GM18519 (cell line): ENCODE measurements at regions not wholly inside any gene's neighbourhood (a gene's known extent, or its start where the extent isn't known, plus 50 kb on each side); places are given as distances from the start of the nearest gene placed in this dataset.

Source experiments
- ATAC-seq: cut with Tn5 transposase; IDR thresholded peaks from one replicate; pipeline ENCODE4 v1.9.1; 2021; ENCODE audit warnings: mild to moderate bottlenecking, moderate library complexity; ENCODE audit not compliant: unreplicated experiment, low FRiP score

DNA sequence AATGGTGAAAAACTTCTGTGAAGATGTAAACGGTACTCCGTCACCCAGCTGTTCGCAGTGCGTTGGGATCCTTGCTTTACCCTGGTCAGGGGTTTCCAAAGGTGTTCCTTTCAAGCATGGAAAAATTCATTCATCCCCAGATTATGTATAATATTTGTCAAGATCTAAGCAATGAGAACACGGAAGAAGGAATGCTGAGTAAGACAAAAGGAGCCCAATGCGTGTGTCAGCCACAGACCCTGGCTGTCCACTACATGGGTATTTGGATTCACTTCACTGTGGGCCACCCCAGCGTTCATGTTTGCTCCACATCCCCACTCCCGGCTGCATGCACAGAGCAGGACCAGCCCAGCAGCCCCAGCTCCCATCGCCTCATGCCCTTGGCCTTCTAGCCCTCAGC, 241.3 kb upstream of the CELF2 start:
- no peak for ATAC-seq

DNA sequence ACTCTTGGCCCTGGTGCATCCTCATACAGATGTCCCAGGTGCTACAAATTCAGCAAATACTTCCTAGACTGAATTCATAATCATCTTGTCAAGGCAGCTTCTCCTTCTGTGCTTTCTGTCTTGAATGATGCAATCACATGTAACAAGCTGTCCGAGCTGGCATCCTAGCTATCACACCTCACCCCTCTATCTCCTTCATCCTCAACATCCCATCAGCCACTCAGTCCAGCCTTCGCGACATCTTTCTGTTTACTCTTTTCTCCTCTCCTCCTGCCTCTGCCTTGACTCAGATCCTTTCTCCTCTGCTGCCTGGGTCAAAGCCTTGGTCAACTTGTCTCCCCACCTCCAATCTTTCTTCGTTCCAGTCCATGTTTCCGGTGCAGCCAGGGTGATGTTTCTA, 240.4 kb upstream of the CELF2 start:
- ATAC-seq, result no peak

DNA sequence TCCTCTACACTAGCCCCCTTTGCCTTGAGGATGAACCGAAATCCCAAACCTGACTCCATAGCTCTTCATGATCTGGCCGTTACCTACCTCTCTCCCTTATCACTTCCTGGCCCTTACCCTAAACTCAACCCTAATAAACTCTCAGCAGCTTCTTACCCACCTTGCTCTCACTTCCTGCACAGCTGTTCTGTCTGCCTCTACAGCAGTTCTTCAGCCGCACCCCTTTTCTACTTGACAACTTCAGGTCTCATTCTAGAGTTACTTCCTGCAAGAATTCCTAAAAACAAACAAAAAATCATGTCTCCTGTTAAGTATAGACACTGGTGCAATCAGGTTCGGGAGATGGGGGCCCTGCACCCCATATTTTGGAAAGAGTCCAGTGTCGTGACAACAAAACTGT, 239.9 kb upstream of the CELF2 start:
- no peak for ATAC-seq

DNA sequence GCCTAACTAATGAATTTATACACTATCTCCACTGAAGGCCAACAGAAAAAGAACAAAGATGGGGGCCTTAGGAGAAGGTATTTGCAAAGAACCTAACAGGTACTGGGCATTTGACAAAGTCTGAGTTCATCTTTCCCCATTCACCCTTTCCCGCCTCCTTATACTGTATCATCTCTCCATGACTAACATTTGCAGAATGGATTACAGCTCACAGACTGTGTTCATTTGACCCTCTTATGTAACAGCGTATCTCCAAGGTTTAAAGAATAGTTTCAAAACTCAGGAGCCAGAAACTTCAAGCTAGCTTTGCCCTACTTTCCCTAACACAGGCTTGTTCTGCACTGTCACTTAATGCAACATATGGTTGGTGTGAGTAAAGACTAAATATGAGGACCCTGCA, 238.7 kb upstream of the CELF2 start:
- ATAC-seq, result no peak

DNA sequence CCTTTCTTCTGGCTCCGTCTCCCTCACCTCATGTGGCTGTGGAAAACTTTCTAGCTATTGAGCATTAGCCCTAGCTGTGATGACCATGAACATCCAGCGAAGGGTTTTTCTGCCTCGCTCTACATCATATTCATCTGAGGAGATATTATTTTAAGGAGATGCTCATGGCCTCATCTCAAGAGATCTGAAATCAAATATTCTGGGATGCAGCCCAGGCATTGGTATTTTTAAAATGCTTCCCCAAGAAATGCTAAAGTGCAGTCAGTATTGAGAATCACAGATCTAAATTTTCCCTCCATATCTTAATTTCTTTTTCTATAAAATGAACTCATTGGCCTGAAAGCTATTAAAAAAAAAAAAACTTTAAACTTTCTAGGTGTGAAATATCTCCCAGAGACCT, 238.2 kb upstream of the CELF2 start:
- ATAC-seq, result no peak

DNA sequence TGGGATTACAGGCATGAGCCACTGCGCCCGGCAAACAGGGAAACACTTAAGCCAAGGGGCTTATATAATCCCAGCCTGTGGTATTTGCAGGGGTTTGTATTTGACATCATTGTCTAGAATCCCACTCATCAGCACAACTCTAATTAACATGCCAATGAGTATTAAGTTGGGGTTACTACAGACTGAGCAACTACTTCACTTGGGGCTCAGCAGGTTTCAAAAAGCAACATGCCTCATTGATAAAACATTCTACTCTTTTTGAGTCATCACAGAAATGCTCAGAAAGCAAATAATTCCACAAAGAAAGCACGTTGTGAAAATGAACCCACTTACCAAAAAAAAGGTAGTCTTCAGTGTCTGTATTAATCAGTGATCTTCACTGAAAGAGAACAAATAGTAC, 236.9 kb upstream of the CELF2 start:
- no peak for ATAC-seq

DNA sequence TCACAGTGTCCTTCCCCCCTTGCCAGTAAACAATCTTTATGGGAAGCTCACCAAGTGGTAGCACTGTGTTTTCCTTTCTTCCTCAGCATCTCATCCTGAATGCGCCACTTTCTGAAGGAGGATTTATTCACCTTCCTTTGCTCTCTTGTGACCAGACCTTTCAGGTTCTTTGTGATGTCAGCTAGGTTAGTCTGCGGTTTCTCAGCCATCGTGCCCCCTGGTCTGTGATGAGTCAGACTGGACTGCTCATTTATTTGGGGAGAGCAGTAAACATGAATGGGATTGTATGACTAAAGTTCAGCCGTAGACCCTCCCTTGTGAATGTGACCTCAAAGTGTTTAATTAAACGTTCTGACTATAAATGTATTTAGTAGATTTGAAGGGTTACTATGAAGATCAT, 235.1 kb upstream of the CELF2 start:
- no peak for ATAC-seq

DNA sequence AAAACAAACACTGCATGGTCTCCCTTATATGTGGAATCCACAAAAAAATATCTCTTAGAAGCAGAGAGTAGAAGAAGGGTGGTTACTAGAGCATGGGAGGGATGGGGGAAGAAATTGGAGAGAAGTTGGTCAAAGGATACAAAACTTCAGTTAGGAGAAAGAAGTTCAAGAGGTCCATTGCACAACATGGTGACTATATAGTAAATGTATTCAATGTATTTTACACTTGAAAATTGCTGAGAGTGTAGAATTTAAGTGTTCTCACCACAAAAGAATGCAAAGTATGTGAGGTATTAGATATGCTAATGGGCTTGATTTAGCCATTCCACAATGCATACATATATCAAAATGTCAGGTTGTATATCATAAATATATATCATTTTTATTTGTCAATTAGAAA, 232.0 kb upstream of the CELF2 start:
- ATAC-seq, result no peak

DNA sequence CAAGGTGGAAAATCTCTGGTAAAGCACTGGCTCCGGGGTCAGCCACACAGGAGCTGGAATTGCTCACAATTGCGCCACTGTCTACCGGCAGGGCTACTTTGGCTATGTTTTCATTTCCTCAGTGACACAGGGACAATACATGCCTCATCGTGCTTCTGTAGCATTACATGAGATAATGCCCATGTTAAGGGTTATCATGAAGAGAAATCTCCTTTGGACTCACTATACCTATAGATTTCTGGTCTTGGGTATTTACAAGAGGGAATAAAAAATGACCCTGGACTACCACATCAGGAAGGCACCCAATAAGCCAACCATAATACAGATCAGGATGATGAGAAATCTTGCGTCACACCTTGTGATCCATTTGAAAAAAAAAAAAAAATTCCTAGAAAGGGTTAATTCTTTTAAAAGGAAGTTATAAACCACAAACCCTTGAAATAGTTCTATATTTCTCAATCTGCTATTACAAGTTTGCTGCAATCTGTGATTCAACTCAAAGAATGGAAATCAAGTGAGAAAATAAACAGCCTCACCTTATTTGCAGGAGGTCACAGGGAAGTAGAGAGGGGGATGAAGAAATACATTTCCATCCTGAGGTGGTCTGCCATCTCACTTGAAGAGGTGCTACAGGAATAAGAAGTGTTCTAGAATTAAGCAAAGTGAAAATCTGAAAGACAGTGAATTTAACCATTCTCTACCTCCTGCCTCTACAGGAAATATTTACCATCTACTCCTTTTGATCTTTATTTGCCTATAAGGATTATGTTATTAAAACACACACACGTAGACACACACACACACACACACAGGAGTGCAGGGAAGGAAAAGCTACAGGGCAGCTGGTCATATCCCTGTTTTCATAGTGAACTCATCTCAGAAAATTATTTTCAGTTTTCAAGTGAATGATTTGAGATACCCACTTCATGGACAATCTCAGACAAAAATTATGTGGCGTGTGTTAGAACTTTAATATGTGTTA, 231.3 kb upstream of the CELF2 start:
- ATAC-seq, result no peak

DNA sequence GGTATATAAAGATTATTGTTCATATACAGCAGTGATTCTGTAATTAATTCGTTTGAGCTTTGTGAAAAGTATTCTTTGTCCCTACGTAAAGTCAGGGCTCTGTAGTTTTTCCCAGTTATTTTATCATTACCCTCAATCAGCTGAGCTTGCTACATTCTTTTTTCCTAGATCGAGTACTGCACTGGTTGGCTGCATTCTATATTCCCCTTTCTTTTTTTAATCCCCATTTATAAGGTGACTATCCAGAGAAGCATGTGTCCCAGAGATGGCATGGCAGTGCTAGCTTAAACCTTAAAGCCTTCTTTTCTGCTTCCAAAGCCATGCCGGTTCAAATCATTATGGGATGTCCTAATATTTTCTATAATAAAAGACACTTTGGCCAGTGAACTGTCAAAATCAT, 230.1 kb upstream of the CELF2 start:
- no peak for ATAC-seq

DNA sequence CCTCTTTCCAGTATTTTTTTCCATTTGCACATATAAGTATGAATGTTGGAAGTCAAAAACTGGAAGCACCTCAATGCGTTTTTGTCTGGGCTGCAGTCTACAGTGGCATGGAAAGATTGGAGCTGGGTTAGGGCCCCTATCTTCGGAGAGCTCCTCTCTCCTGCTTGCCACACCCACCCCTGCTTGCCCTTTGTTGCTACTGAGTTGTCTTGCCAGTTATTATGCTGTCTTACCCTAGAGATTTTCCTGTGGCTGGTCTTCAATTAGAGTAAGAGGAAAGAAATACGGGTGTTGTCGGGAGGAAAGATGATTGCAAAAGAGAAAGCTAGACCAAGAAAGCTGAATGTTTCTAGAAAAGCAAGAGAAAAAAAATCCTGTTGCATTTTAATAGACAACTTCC, 228.9 kb upstream of the CELF2 start:
- ATAC-seq, result no peak

DNA sequence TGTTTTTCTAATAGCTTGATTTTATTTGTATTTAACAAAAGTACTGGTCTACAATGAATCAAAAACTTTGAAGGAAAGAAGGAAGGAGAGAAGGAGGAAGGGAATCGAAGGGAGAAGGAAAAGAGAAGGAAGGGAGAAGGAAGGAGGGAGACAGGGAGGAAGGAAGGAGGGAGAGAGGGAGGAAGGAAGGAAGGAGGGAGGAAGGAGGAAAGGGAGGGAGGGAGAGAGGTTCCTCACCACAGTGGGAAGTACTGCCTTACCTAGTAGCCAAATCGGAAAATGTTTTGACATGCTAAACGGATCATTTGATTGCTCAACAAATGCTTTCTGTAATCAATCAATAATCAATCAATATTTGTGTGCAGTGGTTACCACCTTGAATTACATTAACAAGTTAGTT, 225.8 kb upstream of the CELF2 start:
- no peak for ATAC-seq

DNA sequence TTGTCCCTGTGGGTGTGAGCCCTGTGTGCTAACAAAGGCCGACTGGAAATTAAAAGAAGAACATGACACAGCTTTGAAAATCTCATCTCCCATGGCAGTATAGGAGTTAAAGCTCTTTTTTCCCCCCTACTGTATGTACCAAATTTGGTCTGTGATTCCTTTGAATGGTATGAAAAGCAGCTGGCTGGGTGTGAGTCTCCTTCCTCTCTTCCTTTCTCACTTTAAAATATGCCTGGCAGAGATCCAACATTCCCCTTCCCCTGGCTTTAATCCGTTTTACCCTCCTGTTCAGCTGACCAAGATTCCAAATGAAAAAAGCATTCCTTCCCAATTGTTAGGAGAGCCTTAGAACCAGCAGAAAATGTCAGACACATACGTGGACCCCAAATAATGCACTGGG, 225.0 kb upstream of the CELF2 start:
- no peak for ATAC-seq

DNA sequence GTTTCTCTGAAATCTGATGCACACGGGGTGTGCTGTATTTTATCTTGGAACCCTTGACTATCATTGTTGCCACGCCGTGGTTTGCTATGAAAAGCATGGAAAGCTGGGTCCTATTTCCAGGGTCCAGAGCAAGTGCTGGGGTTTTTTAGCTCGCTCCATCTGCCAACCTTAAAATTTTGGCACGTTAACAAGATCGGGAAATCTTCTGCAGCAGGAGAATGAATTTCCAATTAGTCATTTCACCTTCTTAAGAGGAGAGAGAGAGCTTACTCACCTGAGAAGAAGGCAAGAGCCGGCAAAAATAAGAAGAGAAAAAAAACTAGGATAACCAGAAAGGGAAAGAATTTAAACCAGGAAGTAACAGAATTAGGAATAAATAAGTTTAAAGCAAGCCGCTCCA, 223.6 kb upstream of the CELF2 start:
- ATAC-seq, result no peak

DNA sequence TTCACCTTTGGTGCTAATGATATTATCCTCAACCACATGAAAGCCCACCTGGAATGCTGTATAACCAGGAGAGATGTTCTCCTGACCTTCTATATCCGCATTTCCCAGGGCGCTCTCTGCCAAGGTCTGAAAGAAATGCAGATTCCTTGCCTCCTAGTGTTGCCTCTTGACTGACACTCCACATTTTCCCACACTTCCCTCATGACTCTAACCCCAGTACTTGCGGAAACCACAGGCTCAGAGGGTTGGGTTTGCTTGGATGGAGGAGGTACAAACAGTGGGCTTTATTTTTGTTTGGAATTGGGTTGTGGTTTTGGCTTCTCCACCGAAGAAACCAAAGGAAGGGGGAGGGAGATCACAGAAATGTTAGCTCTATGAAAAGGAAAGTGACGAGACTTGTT, 222.9 kb upstream of the CELF2 start:
- no peak for ATAC-seq

DNA sequence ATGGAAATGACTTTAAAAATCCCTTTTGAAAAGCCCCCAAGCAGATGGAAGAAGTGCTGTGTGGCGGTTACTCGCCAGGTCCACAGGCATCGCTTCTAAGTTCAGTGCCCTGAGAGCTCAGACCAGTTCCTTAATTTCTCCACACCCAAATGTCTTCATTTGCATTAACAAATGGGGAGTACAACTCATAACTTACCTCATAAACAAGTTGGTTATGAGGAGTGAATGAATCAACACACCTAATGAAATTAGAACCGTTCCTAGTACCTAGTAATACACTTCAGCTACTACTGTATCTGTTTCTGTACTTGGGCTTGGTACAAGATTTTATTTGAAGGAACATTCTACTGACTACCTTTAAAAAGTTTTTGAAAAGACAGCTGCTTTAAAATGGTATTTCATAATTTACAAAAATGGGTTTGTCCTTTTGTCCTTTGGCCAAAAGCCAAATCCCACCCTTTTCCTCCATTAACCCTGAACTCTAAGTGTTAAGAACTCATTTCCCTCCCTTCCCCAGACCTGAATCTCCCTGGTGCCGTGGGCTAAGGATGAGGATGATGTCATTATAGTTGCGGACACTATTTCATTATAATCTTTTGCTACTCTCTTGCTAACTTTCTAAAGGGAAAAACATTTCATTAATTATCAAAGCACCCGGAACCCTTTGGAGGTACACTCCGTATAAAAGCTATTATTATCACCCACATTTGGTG, 221.5 kb upstream of the CELF2 start:
- no peak for ATAC-seq

DNA sequence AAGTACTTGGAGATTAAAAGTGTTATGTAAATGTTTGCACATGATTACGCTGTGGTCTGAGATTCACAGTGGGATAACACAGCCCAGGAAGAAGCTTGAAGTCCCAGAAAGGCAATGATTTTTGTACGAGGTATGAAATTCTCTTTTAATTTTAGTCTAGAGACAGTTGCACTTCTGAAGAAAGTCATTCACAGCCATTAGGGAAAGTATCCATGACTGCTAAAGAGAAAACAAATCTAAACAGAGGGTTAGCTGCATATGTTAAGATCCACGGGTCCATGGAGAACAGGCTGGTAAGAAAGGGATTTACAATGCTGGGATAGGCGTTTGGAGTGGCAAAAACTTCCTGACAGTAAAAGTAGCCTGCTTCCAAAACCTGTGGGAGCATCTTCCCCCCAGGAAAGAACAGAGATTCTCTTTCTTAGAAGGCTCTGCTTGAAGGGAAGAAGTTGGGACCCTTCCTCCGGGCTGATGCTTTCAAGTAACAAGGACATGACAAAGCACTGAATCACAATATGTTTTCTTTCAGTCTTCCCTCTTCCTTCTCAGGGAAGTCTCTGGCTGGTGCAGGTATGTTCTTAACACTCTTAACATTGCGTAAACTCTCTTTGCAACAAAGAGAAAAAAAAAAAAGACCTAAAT, 220.8 kb upstream of the CELF2 start:
- no peak for ATAC-seq

DNA sequence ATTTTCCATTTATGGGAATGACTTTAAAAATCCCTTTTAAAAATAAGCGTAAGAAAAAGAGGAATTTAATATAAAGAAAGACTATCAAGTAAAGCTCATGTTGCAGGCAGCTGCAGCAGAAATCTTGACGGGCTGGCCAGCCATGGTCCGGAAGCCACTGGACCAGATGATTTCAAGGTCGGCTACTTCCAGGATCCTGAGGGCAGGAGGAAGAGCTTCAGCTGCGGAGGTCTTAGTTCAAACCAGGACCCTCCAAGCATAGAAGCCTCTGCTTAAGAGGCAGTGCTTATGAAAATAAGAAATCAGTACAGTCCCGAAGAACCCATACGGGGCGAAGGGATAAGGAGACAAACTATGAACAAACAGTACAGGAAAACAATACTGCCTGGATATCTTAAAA, 220.2 kb upstream of the CELF2 start:
- ATAC-seq, result no peak

DNA sequence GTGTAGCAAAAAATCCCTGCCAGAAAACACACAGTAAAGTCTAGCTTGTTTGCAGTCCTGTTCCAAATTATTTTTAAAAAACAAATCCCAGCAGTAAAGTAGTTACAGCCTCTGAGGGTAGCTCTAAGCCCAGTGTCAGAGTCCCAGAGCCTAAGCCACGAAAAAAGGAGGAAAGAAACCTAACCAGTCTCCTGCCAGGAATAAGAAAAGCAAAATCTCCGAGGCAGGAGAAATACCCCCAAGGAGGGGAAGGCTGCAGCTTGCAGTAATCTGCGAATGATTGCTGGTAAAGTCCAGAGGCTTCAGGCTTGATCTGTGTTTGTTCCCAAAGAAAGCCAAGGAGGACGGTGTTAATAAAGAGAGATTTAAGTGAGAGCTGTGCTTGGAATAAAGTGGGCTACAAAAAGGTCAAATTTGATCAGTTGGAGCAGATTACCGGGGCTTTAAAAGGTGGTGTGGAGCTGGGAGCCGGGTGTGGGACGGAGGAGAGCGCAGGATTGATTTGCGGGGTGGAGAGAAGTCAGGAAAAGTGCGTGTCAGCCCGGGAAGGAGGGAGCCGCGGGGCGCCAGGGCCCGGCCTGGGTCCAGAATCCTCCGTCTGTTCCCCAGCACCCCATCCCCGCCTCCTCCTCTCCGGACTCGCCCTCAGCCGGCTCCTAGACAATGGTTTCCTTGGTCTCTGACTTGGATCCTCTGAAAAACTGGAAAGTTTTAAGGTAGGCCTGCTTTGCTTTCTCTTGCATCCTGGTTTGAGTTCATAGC, 219.4 kb upstream of the CELF2 start:
- no peak for ATAC-seq

DNA sequence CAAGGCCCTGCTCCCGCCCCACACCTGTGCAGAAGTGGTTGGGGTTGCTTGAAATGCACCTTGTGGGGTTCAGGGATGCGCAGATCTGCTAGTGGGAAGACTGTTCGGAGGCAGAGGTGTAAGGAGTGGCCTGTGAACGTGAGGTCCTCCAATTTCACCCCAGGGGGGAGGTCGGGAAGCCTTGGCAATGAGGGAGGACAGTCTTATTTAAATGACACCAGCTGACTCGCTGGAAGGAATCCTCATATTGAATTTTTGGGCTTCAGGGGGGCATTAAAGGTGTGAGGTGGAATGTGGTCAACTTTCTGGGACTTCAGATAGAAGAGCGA, 218.8 kb upstream of the CELF2 start:
- ATAC-seq, result no peak

DNA sequence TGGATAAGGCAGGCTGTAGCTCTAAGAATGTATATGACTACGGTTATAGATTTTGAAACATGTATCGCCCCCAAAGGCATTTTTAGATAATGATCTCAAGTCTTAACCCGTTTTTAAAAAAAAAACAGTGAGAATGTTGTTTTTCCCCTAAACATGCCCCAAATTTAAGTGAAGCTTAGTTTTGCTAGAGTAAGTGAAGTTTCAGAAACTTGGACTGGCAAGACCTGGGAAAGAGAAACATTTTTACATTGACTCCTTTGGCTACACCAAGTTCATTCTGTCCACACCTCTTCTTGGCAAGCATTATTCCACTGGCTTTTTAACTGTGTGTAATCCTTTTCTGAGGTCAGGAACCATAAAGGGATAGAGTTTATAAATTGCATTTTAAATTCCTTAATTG, 216.7 kb upstream of the CELF2 start:
- no peak for ATAC-seq
